ENCODE measurements at regions not wholly inside any gene's neighbourhood (a gene's known extent, or its start where the extent isn't known, plus 50 kb on each side); places are given as distances from the start of the nearest gene placed in this dataset.

DNA sequence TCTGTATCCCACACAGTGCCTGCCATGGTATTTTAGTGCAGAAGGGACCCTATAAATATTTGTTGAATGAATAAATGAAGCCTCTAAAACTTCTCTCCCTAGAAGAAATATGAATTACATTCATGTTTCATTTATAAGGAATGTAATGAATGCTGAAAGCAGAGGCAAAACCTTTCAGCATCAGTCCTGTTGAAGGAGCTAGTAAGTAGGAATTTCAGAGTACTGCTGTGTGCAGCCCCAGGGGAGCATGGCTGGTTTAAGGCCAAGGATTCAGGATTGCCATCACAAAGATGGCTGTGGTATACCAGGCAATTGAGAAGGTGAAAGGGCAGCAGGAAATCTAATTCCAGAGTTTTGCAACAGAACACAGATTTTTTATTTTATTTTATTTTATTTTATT lies 1131.4 kb downstream of the IGSF11 start:
- no peak for TF ChIP-seq CTCF (IDR thresholded peaks at IDR 0.05; ENCODE audit: insufficient read depth, low read depth, low read length)
- TF ChIP-seq EZH2 (IDR thresholded peaks at IDR 0.05; ENCODE audit: insufficient read depth, low read length): no peak

Data from astrocyte (in vitro differentiated cells and primary cell).